ENCODE measurements at regions not wholly inside any gene's neighbourhood (a gene's known extent, or its start where the extent isn't known, plus 50 kb on each side); places are given as distances from the start of the nearest gene placed in this dataset.

DNA sequence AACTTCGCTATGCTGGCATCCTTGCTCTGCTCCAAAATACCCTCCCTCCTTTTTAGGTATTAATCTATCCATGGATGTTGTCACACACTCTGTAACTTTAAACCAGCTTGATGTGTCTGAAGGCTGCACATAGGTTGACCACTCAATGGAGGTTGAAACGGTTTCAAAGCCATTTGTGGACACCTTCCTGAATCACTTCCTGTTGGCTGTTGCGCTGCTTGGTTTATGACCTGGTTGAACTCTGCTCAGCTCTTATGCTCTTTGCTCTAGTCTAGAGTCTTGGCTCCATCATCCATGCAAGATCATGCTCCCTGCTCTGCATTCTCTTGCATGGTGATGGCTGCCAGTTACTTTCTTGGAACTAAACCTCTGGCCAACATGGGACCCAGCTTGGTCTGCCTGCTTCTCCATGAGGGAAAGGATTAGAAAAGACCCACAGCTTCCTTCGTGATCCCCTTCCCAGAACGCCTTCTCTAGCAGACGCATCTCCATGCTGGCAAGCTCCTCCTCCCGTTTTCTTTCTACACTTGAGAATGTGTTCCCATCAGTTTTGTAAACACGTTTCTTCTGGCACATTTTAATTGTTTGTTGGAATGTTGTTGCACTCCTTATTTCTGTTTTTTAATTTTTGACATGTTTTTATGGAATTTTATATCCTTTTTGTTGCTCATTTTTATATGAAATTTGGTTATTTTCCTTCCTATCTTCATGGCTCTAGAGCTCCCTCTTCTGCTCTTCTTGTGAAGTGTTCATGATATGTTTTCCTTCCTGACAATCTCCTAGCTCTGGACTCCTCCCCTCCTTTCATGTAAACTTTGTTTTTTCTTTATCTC, 149.8 kb downstream of the XPNPEP1 start:
- WGBS (ENCODE audit: missing lambda C conversion rate): 4% methylated on average over 8 of the region's 8 CpGs
- peak in 1 of 2 experiments; percentile 79; a peak in 3 of 6 replicates for ATAC-seq
- CTCF ChIA-PET: interaction anchor here (0.6 to 2.0 kb wide), 11 partner anchors 9 to 1206 kb away, joined by 3 to 7 read pairs (median 3); no protein-coding TSS in a partner anchor
- Histone ChIP-seq H3K4me2 (no peak overlapping the region), H3K4me1 (no peaks in the 10 kb centered on the region), H3K4me3 (no peak overlapping the region), H3K9me3 (no peaks in the 10 kb centered on the region), H3K27ac (no peak overlapping the region)
- TF ChIP-seq JUNB (IDR thresholded peaks at IDR 0.05) (no peak), CEBPB (IDR thresholded peaks at IDR 0.05) (no peak), CBX8 (IDR thresholded peaks at IDR 0.05) (no peak), POLR2AphosphoS2 (conservative IDR thresholded peaks at IDR 0.05; ENCODE audit: low read length) (no peak), SMC3 (IDR thresholded peaks at IDR 0.05) (peak; percentile 47; the same call in 1 of the 3 replicates), JUN (IDR thresholded peaks at IDR 0.05) (no peak), CBX2 (IDR thresholded peaks at IDR 0.05; ENCODE audit: borderline replicate concordance, low read depth) (no peak), TP53 (CRISPR knock-in tag; IDR thresholded peaks at IDR 0.05) (no peak), RAD21 (conservative IDR thresholded peaks at IDR 0.05 in 1 of 2, IDR thresholded peaks at IDR 0.05 in 1 of 2) (peak; percentile 54 to 69), FOXS1 (CRISPR knock-in tag; IDR thresholded peaks at IDR 0.05) (no peak), RNF2 (IDR thresholded peaks at IDR 0.05; ENCODE audit: borderline replicate concordance, low read depth) (no peak)
- TF ChIP-seq, protein P1, sequence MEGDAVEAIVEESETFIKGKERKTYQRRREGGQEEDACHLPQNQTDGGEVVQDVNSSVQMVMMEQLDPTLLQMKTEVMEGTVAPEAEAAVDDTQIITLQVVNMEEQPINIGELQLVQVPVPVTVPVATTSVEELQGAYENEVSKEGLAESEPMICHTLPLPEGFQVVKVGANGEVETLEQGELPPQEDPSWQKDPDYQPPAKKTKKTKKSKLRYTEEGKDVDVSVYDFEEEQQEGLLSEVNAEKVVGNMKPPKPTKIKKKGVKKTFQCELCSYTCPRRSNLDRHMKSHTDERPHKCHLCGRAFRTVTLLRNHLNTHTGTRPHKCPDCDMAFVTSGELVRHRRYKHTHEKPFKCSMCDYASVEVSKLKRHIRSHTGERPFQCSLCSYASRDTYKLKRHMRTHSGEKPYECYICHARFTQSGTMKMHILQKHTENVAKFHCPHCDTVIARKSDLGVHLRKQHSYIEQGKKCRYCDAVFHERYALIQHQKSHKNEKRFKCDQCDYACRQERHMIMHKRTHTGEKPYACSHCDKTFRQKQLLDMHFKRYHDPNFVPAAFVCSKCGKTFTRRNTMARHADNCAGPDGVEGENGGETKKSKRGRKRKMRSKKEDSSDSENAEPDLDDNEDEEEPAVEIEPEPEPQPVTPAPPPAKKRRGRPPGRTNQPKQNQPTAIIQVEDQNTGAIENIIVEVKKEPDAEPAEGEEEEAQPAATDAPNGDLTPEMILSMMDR (IDR thresholded peaks at IDR 0.05): peak; percentile 60
- DNase-seq (ENCODE audit: low read depth in 1 of 2, low spot score in 1 of 2): peak; percentile 7 to 21
- FAIRE-seq: no peak
- POLR2A ChIA-PET: no interaction called here

DNA sequence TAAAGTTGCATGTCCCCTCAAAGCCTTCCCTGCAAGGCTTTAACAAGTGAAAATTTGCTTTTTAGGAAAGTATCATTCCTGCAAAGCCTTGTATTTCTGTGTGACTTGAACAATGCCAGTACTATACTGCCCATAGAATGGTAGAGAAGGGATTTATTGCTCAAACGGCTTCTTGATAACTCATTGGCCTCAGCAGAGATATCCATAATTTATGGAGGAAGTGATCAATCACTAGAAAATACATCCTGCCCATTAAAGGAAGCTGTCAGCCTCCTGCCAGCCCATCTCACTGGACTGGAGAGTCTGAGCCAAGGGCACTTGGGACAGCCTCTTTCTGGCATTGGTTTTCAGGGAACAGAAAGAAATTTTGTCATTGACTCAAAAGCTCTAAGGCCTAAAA, 152.6 kb downstream of the XPNPEP1 start:
- Histone ChIP-seq H3K4me1 (no peaks in the 10 kb centered on the region), H3K9me3 (no peaks in the 10 kb centered on the region), H3K4me2 (no peak overlapping the region), H3K4me3 (no peak overlapping the region), H3K27ac (no peak overlapping the region)
- DNase-seq (ENCODE audit: low read depth in 1 of 2, low spot score in 1 of 2) (no peak), ATAC-seq (no peak), FAIRE-seq (no peak)
- WGBS (ENCODE audit: missing lambda C conversion rate): 0% methylated on average over 1 of the region's 1 CpG
- TF ChIP-seq, protein P2, sequence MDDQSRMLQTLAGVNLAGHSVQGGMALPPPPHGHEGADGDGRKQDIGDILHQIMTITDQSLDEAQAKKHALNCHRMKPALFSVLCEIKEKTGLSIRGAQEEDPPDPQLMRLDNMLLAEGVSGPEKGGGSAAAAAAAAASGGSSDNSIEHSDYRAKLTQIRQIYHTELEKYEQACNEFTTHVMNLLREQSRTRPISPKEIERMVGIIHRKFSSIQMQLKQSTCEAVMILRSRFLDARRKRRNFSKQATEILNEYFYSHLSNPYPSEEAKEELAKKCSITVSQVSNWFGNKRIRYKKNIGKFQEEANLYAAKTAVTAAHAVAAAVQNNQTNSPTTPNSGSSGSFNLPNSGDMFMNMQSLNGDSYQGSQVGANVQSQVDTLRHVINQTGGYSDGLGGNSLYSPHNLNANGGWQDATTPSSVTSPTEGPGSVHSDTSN (IDR thresholded peaks at IDR 0.05): no peak
- TF ChIP-seq BHLHE40 (IDR thresholded peaks at IDR 0.05; ENCODE audit: low read depth, low read length) (no peak), CEBPB (IDR thresholded peaks at IDR 0.05) (no peak), FOXS1 (CRISPR knock-in tag; IDR thresholded peaks at IDR 0.05) (no peak), JUNB (IDR thresholded peaks at IDR 0.05) (no peak), TFCP2L1 (CRISPR knock-in tag; IDR thresholded peaks at IDR 0.05) (no peak), NFE2L2 (conservative IDR thresholded peaks at IDR 0.05; ENCODE audit: low read length) (no peak), CHD4 (IDR thresholded peaks at IDR 0.05; ENCODE audit: borderline replicate concordance) (no peak)
- TF ChIP-seq, protein P3, sequence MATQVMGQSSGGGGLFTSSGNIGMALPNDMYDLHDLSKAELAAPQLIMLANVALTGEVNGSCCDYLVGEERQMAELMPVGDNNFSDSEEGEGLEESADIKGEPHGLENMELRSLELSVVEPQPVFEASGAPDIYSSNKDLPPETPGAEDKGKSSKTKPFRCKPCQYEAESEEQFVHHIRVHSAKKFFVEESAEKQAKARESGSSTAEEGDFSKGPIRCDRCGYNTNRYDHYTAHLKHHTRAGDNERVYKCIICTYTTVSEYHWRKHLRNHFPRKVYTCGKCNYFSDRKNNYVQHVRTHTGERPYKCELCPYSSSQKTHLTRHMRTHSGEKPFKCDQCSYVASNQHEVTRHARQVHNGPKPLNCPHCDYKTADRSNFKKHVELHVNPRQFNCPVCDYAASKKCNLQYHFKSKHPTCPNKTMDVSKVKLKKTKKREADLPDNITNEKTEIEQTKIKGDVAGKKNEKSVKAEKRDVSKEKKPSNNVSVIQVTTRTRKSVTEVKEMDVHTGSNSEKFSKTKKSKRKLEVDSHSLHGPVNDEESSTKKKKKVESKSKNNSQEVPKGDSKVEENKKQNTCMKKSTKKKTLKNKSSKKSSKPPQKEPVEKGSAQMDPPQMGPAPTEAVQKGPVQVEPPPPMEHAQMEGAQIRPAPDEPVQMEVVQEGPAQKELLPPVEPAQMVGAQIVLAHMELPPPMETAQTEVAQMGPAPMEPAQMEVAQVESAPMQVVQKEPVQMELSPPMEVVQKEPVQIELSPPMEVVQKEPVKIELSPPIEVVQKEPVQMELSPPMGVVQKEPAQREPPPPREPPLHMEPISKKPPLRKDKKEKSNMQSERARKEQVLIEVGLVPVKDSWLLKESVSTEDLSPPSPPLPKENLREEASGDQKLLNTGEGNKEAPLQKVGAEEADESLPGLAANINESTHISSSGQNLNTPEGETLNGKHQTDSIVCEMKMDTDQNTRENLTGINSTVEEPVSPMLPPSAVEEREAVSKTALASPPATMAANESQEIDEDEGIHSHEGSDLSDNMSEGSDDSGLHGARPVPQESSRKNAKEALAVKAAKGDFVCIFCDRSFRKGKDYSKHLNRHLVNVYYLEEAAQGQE (IDR thresholded peaks at IDR 0.05): no peak
- TF ChIP-seq, protein P1 (IDR thresholded peaks at IDR 0.05): no peak
- TF ChIP-seq, protein P4, sequence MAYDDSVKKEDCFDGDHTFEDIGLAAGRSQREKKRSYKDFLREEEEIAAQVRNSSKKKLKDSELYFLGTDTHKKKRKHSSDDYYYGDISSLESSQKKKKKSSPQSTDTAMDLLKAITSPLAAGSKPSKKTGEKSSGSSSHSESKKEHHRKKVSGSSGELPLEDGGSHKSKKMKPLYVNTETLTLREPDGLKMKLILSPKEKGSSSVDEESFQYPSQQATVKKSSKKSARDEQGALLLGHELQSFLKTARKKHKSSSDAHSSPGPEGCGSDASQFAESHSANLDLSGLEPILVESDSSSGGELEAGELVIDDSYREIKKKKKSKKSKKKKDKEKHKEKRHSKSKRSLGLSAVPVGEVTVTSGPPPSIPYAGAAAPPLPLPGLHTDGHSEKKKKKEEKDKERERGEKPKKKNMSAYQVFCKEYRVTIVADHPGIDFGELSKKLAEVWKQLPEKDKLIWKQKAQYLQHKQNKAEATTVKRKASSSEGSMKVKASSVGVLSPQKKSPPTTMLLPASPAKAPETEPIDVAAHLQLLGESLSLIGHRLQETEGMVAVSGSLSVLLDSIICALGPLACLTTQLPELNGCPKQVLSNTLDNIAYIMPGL (CRISPR knock-in tag; IDR thresholded peaks at IDR 0.05; ENCODE audit: borderline replicate concordance): no peak
- TF ChIP-seq, protein P5, sequence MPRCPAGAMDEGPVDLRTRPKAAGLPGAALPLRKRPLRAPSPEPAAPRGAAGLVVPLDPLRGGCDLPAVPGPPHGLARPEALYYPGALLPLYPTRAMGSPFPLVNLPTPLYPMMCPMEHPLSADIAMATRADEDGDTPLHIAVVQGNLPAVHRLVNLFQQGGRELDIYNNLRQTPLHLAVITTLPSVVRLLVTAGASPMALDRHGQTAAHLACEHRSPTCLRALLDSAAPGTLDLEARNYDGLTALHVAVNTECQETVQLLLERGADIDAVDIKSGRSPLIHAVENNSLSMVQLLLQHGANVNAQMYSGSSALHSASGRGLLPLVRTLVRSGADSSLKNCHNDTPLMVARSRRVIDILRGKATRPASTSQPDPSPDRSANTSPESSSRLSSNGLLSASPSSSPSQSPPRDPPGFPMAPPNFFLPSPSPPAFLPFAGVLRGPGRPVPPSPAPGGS (IDR thresholded peaks at IDR 0.05): no peak
- POLR2A ChIA-PET: no interaction called here
- CTCF ChIA-PET: no interaction called here
